Left cardiac atrium (tissue), 4 donors: ENCODE measurements at regions not wholly inside any gene's neighbourhood (a gene's known extent, or its start where the extent isn't known, plus 50 kb on each side); places are given as distances from the start of the nearest gene placed in this dataset.
A peak's percentile ranks its signal among the peaks of the same experiment; 100 is the strongest.

Source experiments
- ATAC-seq, 2 donors: fragments of 200-7000 bp; cut with Tn5 transposase; one replicate each; pipeline ENCODE4 v1.9.1; 2020; ENCODE audit warnings: mild to moderate bottlenecking in 2 of 2, moderate library complexity in 2 of 2
- DNase-seq: peaks from one replicate; pipeline ENCODE4 v3.0.0-alpha.2; 2020
- intact Hi-C, 2 donors: fragments of 100-400 bp; cut with DNase I; formaldehyde crosslinking; loops; one replicate each; pipeline versions ENCODE4 v1.14.1 to v1.15.1; 2022 to 2023
- donor health status: DM: no; HTN: yes; CAD: no.
- donor health status: DM: no; HTN: yes; CAD: no; lungs with severe emphysema.
- donor health status: DM: yes; HTN: yes; CAD: no.
- donor health status: Dilated cardiomyopathy.

DNA sequence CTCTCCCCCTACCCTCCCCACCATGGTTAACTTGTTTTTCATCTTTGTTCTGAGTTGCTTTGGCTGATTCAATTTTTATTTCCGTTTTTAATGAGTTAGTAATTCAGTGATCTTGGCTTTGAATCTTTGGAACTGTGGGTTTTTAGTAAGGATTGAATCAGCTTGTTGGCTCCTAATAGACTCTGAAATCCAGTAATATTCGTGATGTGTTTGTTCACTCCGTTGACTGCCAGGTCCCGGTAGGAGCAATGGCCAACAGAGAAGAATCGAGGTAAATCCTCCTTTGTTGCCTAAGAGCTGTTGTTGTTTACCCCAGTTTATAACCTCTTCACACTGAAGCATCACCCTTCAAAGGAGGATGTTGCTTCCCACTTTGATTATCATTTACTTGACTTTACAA is 92.7 kb downstream of the PCSK1 start:
- DNase-seq (no peak), ATAC-seq (peak in 1 of 2 donors; percentile 9)
- intact Hi-C loops: no loop called here

DNA sequence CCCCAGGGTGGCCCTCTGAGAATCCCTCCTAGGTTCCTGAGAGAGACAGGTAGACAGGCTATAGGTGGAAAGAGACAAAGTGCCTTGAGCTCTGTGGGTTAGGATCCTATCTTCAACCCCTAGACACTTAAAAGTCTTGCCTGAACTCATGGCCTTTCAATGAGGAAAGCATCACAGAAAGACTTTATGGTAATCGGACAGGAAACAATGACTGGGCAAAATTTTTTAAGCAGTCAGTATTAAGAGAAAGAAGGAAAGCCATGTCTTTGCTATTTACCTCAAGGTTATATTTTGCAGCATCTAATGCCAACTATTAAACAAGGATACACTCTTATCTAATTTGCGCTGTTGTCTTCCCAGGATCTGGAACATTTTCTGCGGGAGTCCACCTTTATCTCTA is 93.2 kb downstream of the PCSK1 start:
- intact Hi-C loops: loop anchor here (5.0 to 10.0 kb wide), 4 partner anchors 215 to 565 kb away; partner anchors contain the start of gene ELL2 (in 1 of the 2)
- DNase-seq (no peak), ATAC-seq (peak in 1 of 2 donors; percentile 6)

DNA sequence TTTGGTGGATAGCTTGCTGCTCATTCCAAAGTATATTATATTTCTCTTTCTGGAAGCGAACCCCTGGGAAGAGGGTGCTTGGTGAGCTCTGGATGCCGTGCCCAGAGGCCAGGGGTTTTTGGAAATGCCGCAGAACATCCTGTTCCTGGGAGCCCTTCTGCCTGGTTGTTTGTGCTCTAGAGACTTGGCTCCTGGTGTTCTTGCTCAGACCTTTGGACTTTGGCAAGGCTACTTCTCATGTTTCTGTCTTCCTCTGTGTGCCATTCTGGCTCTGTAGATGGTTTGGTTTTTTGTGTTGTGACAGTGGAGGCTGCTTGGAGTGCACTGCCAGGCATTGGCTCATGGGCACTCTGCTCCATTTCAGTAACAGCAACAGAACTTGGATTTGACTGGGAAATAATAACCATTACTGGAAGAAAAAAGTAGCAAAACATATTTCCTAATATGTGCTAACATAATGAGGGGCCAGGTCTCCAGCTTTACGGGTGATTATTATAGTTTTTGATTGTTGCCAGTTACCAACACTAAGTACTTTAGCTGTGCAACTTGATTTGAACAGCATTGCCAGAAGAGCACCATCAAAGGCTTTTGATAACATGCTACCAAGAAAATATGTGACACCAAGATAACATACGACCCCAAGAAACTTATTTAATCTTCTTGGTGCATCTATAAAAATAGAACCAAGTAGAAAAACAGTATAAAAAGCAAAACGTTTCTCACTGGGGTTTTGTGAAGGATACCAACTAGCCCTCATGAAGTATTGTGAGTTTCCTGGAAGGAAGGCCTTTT is 94.2 kb downstream of the PCSK1 start:
- peak; percentile 29 for DNase-seq
- intact Hi-C loops: loop anchor here (5.0 to 10.0 kb wide), 4 partner anchors 214 to 564 kb away; partner anchors contain the start of gene ELL2 (in 1 of the 2)
- peak; percentile 54 to 60 for ATAC-seq

DNA sequence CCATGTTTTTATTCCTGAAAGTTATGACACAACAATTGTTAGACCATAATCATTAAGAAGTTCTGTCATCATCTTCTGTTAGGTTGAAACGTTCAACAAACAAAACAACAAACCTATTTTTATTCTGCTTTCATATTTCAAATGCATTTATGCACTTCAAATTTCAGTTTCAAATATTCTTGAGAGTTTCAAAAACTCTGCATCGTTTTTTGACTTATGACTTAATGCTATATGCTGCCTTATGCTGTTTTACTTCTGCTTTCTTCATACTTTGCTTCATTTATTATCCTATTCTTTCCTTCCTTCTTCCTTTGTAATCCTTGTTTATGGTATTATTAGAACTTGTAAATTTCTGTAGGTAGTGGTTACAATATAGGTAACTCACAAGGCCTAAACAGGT is 95.0 kb downstream of the PCSK1 start:
- intact Hi-C loops: loop anchor here (5.0 to 10.0 kb wide), 4 partner anchors 213 to 563 kb away; partner anchors contain the start of gene ELL2 (in 1 of the 2)
- no peak for DNase-seq
- ATAC-seq: no peak

DNA sequence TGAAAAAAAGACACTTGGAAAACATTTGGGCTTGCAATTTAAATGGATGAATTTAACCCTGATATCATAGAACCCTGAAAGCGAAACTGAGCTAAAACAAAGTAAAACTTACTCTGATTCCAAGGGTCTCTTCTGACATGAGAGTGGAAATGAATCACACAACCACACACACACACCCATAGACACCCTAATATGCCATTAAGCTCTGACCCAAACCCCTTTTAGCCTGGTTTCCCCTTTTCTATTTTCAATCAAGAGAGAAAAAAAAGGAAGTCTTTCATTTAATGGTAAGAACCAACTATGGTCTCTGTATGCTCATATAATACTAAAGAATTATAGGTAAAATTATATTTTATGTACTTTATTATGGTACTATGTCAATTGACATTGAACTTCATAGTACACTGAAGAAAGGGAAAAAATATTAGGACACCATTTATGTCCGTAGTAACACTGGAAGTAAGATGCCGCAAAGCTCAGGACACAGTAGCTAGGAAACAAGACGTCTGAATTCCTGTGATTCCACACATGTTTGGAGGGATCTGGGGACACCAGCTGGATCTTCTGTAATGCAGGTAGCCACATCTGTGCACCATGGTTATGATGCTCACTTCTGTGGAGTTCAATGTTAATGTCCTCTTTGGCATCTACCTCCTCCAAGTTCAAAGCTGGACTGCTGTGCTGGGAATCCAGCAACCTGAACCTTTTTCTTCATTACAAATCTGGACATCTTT is 95.8 kb downstream of the PCSK1 start:
- DNase-seq (no peak), ATAC-seq (no peak)
- intact Hi-C loops: loop anchor here (2.0 to 10.0 kb wide), 5 partner anchors 212 to 562 kb away; partner anchors contain the start of gene ELL2 (in 1 of the 2)

DNA sequence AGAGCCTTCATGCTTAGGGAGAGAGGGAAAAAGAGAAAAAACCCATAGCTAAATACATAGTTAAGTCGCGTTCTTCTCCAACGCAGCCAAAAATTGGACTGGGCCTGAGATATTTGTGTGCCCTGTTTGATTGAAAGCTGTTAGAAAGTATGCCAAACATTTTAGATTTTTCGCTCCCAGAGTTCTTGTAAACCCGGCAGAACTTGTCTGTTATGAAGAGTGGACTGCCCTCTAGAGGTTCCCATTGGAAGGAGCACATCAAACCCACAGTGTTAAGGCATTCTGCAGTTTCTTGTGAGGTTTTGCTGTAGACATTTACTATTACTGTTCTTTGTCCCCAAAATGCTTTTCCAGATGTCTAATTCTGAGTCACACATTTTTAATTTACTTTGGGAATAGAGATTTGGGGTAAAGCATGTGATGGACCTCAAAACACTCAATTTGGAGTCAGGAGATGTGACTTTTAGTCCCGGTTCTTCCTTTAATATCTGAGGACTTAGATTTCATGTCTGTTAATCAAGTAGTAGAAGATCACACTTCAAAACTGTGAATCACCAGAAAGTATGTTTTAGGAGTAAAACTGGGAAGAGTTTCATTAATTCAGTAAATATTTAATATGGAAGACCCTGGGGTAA is 96.6 kb downstream of the PCSK1 start:
- DNase-seq (peak; percentile 43), ATAC-seq (peak; percentile 78 to 79)
- intact Hi-C loops: loop anchor here (1.0 to 10.0 kb wide), 6 partner anchors 212 to 562 kb away; partner anchors contain the start of gene ELL2 (in 1 of the 2)

DNA sequence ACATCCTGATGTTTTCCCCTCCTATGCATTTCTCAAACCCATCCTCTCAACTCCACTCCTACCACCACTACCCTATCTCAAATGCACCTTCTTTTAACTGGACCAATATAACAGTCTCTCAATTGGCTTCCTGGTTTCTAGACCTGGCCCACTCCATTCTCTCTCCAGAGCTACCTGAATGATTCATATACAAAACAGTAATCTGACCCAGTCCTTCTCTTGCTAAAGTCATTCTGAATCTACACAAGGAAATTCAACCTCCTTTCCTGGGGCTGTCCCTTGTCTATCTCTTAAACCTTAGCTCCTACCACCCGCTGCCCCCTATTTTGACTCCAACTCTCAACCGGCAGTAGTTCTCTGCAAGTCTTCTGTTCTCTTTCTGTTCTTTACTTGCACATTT is 97.2 kb downstream of the PCSK1 start:
- intact Hi-C loops: loop anchor here (1.0 to 10.0 kb wide), 6 partner anchors 211 to 561 kb away; partner anchors contain the start of gene ELL2 (in 1 of the 2)
- ATAC-seq (no peak), DNase-seq (no peak)

DNA sequence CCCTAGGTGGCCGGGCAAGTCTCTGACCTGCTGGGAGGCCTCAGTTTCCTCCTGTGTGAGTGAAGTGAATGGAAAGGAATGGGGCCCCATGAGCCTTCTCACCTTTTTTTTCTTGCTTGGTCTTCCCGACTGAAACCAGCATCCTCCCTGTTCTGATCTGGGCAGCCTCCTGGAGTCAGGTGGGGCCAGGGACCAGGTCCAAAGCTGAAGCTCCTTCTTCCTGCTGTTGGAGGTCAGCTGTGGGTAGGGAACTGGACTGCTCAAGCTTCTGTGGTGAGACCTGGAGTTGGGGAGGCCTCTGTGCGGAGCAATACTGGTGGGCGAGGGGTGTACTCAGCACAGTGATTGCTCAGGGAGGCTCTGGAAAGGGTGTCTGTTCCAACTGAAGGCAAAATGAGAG is 99.7 kb downstream of the PCSK1 start:
- no peak for ATAC-seq

DNA sequence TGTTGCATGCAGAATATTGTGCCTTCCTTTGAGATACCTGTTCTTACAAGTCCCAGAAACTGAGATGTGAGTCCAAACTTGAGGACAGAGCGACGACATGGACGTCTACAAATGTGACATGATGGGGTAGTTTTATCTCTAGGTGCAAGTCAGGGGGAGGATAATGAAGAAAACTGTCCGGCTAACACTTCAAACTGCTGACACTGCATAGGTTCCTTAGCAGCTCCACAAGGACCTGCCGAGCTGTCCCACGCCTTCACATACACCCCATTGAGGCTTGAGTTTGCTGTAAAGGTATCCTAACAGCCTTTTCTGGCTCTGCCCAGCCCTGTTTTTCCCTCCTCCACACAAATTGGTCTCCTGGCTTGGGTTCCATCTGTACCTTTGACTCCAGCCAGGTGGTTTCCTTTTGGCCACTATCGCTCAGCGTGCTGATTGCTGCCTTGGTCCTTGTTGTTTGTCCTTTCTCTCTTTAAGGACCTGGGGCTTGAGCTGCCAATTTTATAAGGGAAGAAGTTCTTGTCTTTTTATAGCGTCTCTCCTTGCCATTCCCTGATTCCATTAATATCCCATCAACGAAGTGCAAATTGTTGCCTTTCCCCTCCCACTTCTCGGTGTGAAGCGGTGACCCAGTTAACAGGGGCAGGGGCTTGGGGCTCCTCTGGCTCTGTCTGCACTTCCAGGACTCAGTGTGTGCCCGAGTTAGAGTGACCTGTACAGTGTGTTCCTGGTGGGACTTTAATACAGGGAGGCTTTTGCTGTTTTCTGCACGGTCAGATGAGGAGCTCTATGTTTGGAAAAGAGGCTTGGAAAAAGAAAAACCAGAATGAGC is 100.3 kb downstream of the PCSK1 start:
- DNase-seq: no peak

More for the DNA sequence above, 99.7 kb downstream of the PCSK1 start:
- DNase-seq: no peak
- intact Hi-C loops: loop anchor here (10.0 kb wide), 3 partner anchors 209 to 559 kb away; partner anchors contain the start of gene ELL2 (in 1 of the 2)

DNA sequence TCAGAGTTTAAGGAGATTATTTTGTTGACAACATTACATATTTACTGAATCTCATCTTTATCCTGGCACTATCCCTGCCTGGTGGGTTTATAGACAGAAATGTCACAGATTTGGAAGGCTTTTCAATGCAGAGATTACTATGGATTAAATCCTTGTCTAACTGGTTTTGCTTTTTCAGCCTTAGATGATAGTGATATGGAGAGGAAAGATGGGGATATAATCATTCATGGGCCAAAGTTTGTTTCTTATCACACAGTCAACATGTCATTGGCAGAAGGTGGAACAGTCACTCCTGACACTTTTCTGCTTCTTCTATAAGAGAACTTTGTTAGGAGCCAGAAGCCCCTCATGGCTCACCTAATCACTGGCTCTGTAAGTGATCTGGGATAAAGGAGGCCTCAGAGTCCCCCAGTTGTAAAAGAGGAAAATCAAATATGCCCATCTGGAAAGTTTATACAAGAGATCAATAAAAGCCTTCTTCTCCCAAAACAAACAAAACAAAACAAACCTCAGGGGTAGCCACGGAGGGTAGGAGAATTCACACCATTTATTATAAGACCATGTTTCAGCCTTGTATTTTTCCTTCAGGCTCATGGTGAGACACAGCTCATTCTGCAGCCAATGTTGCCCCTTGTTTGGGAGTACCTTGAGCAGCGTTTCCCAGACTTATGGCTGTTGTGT is 101.2 kb downstream of the PCSK1 start:
- ATAC-seq: no peak
- intact Hi-C loops: loop anchor here (10.0 kb wide), 3 partner anchors 207 to 557 kb away; partner anchors contain the start of gene ELL2 (in 1 of the 2)
- no peak for DNase-seq

More for the DNA sequence above, 100.3 kb downstream of the PCSK1 start:
- peak; percentile 14 to 41 for ATAC-seq
- intact Hi-C loops: loop anchor here (10.0 kb wide), 3 partner anchors 208 to 558 kb away; partner anchors contain the start of gene ELL2 (in 1 of the 2)

DNA sequence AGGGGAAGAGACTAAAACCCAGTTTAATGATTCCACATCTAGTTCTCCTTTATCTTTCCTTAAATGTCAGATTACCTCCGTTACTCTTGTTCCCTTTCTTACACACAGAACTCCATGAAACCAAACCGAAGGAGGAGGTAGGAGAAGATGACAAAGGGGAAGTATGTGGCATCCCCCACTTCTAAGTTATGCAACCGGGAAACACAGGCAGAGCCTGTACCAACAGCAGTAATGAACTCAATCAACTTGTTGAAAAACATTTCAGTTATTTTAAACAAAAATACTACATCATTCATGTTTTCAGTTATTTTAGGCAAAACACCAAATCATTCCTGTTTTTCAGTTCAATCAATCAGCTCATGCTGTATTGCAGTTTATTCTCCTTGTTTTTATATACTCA is 101.8 kb downstream of the PCSK1 start:
- DNase-seq (no peak), ATAC-seq (peak in 1 of 2 donors; percentile 52)
- intact Hi-C loops: loop anchor here (10.0 kb wide), 3 partner anchors 206 to 556 kb away; partner anchors contain the start of gene ELL2 (in 1 of the 2)

DNA sequence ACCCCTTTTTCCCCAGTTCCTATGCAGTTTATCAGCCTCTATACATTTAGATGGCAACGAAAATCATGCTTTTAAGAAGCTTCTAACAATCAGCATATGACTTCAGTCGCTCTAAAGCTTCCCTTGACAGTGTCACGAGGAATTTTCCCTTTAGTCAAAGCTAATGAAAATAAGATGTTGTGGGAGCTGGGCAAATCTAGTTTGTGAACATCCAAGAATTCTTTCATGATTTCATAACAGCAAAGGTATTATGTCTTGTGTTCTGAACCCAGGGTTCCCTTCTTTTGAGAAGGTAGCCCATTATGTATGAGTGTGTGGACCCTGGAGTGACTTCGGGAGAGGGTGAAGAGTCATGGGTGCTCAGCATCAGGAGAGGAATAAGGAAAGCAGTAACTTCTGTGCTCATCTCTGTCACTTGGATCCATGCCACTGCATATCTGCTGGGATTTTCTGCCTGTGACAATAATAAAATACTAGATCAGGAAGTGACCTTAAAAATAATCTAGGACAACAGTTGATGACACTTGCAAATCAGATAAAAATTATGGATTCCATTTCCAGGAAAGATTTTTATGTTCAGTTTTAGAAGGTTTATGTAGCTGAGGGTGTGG is 102.4 kb downstream of the PCSK1 start:
- intact Hi-C loops: loop anchor here (10.0 kb wide), 3 partner anchors 206 to 556 kb away; partner anchors contain the start of gene ELL2 (in 1 of the 2)
- ATAC-seq (no peak), DNase-seq (no peak)

DNA sequence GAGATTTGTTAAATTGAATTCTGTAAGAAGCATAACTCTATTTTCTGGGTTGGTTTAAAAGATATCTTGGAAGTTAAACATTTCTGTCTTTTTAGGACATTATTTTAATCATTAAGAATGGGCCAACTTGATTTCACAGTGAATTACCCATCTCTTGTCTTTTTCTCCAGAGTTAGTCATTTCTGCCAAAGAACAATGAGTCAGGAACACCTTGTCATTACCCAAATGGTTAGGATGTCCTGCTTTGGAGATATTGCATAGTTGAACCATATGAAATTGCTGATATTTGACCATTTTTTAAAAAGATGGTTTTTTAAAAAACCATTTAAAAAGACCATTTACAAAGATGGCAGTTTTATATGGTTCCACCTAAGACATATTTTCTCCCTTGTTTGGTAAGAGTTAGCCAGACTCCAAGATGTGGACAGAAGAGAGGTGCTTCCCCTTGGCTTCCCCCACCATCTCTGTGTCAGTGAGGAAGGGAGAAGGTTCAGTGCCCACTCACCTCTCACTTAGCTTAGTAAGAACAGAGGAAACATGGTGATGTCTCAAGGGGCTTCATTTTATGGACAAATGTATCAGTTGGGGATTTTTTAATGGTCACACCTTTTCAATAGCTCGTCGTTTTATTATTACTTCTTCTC is 103.0 kb downstream of the PCSK1 start:
- intact Hi-C loops: loop anchor here (10.0 kb wide), 3 partner anchors 205 to 555 kb away; partner anchors contain the start of gene ELL2 (in 1 of the 2)
- no peak for DNase-seq
- ATAC-seq: no peak

DNA sequence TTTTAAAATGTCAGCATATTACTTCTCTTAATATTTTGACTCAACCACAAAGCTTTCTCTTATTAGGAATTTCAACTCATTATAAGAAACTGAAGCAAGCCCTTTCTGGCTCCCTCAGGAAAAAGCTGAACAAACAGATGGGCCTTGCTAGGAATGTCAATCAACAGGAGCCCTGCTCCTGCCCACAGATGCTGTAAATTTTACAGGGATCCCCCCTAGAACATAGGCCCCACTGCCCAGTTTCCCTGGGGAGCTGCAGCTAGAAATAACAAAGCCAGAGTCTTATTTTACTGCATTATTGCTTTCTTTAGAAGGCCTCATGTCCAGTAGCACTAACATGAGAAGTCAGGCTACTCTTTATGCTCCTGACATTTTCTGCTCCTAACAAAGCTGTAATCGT is 103.8 kb downstream of the PCSK1 start:
- no peak for DNase-seq
- no peak for ATAC-seq
- intact Hi-C loops: no loop called here

DNA sequence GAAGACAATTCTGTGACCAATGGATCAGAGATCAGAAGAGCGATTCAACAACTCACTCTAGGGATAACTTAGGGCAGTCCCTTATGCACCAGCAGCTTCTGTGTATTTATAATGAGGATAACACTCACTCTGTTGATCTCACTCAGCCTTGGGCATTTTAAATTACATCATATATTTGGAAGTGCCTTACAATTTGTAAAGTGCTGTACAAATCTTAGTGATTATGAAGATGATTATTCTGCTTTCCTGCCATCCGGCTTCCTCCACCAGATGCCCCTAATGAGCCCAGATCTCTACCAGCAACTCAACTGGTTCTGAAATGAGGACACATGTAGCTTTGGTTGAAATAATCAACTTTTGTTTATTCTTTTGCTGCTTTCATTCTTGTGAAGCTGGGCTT is 105.3 kb downstream of the PCSK1 start:
- ATAC-seq (no peak), DNase-seq (no peak)
- intact Hi-C loops: no loop called here

DNA sequence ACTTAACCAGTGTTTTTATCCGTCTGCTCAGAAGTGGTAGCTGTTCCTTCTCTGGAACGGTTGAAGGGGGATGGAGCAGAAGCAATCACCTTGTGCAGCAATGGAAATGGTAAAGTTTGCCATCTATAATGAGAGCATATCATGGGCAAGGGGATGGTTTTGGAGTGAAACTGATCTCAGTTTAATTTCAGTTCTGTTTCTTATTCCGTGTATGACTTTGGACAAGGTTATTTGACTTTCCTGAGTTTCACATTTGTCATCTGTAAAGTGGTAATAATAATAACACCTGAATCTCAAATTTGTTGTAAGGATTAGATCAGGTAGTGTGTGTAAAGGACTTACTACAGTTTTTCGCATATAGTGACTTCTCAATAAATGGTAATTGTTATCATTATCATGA is 106.1 kb downstream of the PCSK1 start:
- ATAC-seq (no peak), DNase-seq (no peak)
- intact Hi-C loops: no loop called here

DNA sequence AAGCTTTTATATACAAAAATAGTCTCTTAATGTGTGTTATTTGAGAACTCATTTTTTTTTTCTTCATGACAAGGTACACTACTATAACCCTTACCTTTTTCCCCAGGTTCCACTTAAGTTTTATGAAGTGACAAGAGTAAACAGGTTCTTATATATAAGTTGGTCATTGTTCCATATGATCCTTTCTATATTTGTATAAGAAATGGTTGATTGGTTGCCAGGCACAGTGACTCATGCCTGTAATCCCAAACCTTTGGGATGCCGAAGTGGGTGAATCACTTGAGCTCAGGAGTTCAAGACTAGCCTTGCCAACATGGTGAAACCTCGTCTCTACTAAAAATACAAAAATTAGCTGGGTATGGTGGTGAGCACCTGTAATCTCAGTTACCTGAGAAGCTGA is 108.3 kb downstream of the PCSK1 start:
- intact Hi-C loops: no loop called here
- no peak for ATAC-seq
- no peak for DNase-seq
